NT2/D1 (cell line): ENCODE measurements at regions not wholly inside any gene's neighbourhood (a gene's known extent, or its start where the extent isn't known, plus 50 kb on each side); places are given as distances from the start of the nearest gene placed in this dataset.
"Not testable (repeated sequence)": the region's sequence is repeated elsewhere in the genome, so short reads cannot be mapped to it uniquely, and the experiment has no call there.

Experiments used
- YY1 ChIP-seq: IDR thresholded peaks from 2 replicates; pipeline ENCODE4 v1.6.1; 2011; ENCODE audit not compliant: insufficient read length, insufficient read depth
- ZNF274 ChIP-seq: IDR thresholded peaks from 2 replicates; pipeline ENCODE4 v1.6.1; 2011; ENCODE audit warnings: mild to moderate bottlenecking, low read depth, low read length

DNA sequence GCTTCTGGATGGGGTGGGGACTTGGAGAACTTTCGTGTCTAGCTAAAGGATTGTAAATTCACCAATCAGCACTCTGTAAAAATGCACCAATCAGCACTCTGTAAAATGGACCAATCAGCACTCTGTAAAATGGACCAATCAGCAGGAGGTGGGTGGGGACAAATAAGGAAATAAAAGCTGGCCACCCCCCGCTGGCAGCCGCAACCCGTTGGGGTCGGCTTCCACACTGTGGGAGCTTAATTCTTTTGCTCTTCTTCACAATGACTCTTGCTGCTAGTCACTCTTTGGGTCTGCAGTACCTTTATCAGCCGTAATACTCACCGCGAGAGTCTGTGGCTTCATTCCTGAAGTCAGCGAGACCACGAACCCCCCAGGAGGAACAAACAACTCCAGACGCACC, 623.1 kb downstream of the DSC3 start:
- TF ChIP-seq ZNF274, YY1: not testable (repeated sequence)
